HG03432 (cell line): ENCODE measurements at regions not wholly inside any gene's neighbourhood (a gene's known extent, or its start where the extent isn't known, plus 50 kb on each side); places are given as distances from the start of the nearest gene placed in this dataset.
"Not testable (repeated sequence)": the region's sequence is repeated elsewhere in the genome, so short reads cannot be mapped to it uniquely, and the experiment has no call there.

Experiments used
- ATAC-seq: cut with Tn5 transposase; IDR thresholded peaks from one replicate; pipeline ENCODE4 v1.9.1; 2021; ENCODE audit warnings: mild to moderate bottlenecking, moderate library complexity; ENCODE audit not compliant: unreplicated experiment

DNA sequence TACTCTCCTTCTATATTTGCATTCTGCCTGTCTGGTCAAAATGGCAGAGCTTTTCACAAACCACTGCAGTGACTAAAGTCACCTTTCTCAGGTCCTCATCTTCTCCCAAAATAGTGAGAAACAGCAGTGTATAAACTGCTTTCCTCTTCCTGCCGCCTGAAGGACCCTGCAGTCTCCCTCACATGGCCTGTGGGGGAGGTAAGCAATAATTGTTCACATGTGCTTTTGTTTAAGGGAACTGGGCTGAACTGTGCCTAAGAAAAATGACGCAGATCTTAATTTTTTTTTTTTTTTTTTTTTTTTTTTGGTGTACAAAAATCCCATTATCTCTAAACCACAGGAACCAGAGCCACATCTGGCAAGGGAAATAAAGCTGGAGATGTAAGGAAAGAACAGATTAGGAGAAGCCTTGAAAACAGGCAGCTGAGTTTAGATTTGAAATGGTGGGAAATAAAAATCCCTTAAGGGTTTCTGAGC is 131.7 kb upstream of the VLDLR start:
- no peak for ATAC-seq

DNA sequence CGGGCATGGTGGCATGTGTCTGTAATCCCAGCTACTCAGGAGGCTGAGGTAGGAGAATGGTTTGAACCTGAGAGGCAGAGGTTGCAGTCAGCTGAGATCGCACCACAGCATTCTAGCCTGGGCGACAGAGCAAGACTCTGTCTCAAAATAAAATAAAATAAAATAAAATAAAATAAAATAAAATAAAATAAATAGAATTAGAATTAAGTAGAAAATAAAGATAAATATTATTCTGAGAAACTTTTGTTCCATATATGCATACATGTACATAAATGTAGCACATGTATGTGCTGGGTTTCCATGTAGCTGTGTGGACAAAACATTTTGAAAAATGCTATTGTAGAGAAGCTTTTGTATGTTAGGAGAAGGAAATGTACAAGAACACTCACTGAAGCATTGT is 129.4 kb upstream of the VLDLR start:
- ATAC-seq: no peak

DNA sequence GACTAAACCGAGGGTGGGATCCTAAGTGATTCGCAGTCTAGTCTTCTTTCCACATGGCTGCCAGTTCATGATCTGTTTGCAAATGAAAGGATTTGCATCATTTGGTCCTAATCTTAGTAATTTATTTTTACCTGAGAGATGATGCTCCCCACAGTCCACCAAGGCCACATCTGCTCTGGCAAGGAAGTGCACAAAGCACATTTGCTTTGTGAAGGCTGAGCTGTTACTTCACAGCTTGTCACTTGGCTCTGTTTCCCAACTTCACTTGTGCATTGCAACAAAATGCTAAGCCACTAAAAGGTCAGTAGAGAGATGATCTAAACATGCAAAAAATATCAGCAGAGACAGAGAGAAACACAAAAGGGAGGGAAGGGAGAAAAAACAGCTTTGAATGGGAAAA is 128.5 kb upstream of the VLDLR start:
- no peak for ATAC-seq

DNA sequence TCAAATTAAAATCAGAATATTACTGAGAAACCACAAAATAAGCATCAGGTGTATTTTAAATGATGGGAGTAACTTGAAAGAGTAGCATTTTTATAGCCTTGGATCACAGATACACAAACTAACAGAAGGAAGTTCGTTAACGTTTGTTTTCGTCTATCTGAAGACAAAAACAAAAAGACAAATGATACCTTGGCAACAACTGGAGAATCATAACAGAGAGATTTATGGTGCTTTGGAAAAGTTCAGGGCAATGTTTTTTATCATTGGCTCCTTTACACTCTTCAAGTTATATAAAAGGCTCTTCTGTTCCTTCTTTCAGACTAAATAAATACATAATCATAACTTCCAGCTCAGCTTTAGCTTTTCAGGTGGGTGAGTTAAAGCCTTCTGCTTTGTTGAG is 128.1 kb upstream of the VLDLR start:
- no peak for ATAC-seq

DNA sequence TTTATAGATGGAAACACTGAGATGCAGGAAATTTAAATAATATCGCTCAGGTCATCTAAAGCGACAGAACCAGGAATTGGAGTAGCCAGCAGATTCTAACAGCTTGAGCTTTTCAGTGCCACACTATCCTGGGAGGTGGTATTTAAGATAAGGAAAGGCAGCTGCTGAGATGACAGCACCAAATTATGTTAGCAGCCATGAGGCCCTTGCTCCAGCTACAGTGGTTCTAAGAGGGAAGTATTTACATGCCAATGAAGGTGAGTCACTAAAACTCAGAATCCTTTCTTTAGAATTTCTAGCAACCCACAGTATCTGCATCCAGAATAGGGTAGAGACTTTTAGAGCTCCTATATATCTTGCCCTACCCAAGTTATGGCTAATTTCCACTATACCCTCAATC is 127.0 kb upstream of the VLDLR start:
- ATAC-seq: no peak

DNA sequence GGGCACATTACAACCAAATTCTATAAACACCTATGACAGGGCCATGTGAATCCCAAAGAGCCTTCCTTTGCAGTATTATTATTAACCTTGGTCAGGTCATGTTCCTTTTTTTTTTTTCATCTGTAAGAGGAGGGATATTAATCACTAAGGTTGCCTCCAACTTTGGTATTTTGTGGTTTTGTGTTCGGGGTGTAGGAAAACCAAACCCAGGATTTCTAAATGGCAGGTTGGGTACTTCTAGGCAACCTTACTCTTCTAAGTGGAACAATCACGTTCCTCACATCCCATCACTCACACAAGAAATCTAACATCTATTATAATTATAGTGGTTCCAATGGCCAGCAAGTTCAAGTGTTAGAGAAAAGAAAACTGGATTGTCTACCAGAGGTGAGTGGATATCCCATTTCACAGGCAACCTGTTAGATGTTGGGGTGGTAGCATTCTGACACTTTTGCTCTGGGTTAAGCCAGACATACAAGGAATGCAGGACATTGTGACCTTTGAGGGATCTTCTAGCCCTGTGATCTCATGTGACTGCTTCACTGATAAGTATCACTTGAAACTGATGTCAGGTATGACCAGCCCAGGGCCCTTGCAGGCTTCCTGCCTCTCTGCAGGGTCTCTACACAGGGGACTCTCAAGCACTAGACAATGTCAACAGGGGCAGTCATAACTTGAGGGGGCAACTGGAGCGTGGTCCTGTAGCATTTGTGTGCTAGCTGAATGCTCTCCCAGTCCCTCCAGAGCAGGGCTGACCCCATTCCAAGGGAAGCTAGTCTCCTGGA is 126.2 kb upstream of the VLDLR start:
- no peak for ATAC-seq

DNA sequence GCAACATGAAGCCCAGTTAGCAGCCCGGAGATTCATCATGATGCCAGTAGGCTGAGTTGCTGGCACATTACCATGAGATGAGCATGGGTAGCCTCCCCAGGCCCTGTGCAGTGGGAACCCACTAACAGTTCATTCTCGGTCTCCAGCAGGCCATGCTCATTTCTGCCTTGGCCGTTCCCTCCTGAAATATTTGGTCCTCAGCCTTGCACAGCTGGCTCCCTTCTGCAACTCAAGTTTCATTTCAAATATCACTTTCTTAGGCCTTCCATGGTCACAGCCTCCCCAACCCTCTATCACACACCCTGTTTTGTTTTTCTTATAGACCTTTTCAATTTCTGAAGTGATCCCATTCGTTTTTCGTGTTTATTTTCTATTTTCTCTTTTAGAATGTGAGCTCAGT is 125.4 kb upstream of the VLDLR start:
- ATAC-seq: no peak

DNA sequence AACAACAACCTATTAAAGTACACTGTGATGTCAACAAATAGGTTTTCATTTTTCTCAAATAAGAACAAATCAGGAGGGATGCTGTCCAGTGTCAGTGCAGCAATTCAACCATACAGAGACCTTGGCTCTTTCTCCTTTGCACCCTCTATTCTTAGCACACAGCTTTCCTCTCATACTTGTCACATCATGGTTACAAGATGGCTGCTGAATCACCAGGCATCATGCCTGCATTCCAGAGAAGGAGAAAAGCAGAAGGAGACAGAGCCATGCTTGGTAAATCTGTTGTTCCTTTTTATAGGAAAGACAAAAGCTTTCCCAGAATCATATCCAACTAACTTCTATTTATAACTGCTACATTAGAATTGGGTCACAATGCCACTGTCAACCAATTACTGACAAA is 124.7 kb upstream of the VLDLR start:
- no peak for ATAC-seq

DNA sequence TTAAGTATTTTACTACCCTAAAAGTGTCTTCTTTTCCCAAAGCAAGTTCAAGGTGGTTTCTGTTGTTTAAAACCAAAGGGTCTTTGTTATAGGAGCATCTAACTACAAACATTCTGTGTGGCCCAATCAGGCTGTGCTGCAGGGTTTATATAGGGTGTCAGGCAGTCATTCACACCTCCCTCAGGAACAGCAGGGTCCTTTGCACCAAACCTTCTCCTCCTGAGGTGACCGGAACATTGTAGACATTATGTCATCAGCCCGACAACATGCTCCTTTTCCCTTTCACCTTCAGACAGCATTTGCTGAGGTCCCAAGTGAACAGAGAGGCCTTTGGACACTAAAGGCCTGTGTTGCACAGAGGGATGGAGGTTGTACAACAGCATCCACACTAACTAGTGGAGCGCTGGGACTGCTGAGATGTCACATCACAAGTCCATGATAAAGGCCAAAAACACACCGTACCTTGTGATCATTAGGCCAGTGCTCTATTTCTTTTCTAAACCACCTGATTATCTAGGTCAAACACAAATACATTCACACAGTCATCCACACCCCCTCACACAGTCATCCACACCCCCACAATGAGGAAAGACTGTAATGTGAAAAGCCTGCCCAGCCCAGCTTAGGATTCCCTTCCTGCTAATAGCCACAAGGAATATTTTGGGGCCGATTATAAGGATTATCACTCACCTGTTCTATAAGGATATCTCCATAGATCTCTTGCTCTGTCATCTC is 123.8 kb upstream of the VLDLR start:
- no peak for ATAC-seq

DNA sequence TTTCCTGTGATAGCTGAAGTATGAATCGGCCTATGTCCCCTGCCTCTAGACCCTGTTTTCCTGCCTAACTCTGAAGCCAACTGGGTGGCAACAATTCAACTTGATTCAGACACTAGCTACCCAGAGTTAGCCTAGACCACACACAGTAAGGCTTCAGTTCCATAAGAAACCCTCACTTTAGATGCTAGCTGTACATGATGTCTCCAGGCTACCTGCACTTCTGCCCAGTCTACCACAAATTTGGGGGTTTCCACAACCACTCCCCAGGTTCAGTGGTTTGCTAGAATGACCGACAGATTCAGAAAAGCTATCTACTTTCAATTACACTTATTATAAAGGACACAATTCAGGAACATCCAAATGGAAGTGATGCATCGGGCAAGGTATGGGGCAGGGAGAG is 119.4 kb upstream of the VLDLR start:
- ATAC-seq: no peak

DNA sequence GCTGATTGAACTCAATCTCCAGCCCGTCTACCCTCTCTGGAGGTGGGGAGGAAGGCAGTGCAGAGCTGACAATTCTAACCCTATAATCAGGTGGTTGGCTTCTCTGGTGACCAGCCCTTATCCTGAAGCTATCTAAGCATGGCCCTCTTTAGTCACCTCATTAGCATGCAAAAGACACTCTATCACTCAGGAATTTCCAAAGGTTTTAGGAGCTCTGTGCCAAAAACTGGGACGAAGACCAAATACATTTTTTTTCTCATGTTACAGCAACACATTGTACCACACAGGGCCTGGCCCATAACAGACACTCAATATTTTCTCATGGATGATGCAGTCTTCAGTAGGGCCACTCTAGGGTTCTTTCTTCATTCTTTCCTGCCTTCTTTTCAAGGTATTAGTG is 118.8 kb upstream of the VLDLR start:
- ATAC-seq: no peak

DNA sequence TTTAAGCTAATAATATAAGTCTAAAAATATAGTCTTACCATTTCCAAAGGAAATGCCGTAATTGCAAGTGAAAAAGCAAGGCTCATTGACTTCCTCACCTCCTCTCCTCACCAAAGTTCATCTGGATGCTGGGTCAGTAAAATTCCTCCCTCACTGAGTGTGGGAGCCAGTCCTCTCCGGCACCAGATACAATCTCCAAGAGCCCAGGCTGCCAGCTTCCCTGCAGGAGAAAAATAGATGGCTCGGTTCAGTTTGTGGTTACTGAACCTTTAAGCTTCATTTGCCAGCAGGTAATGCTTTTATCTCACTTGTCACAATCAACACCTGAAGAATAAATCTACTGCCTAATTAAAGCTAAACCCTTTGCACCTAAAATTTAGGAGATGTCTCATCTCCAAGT is 115.3 kb upstream of the VLDLR start:
- no peak for ATAC-seq

DNA sequence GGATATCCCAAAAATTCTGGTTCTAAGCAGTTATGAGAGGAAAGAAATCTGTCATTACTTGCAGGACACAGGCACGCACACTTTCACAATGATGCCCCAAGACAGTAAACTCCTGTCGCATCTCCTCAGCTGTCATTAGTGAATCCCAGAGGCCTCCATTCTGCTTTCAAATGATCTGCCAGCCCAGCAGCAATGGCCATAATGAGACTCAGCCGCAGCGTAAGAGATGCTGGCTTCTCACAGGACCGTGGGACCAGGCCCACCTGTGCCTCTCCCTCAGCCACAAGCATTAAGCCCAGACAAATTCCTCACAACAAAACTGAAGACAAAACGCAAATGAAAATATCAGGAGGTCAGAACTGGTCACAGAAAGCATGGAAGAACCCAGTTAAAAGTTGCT is 98.0 kb upstream of the VLDLR start:
- no peak for ATAC-seq

DNA sequence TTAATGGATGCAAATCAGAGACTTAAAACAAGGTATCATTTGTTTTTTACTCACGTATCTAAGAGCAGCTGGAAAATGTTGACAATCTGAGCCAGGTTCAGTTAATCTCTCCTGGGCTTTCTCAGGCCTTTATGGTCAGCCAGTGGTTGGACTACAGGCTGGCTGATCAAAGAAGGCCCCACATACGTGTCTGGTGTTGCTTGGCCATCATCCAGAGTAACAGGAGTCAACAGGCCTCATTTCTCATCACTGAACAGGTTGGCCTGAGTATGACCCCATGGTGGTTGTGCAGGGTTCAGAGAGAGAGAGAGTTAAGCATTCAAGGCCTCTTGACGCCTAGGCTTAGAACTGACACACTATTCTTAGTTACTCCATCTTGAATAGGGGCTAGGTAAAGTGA is 97.0 kb upstream of the VLDLR start:
- no peak for ATAC-seq

DNA sequence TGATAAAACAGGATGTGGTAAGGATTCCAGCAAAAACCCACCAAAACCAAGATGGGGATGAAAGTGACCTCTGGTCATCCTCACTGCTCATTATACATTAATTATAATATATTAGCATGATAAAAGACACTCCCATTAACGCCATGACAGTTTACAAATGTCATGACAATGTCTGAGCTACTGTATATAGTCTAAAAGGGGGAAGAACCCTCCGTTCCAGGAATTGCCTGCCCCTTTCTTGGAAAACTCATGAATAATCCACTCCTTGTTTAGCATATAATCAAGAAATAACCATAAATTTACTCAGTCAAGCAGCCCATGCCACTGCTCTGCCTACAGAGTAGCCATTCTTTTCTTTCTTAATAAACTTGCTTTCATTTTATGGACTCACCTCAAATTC is 96.4 kb upstream of the VLDLR start:
- no peak for ATAC-seq

DNA sequence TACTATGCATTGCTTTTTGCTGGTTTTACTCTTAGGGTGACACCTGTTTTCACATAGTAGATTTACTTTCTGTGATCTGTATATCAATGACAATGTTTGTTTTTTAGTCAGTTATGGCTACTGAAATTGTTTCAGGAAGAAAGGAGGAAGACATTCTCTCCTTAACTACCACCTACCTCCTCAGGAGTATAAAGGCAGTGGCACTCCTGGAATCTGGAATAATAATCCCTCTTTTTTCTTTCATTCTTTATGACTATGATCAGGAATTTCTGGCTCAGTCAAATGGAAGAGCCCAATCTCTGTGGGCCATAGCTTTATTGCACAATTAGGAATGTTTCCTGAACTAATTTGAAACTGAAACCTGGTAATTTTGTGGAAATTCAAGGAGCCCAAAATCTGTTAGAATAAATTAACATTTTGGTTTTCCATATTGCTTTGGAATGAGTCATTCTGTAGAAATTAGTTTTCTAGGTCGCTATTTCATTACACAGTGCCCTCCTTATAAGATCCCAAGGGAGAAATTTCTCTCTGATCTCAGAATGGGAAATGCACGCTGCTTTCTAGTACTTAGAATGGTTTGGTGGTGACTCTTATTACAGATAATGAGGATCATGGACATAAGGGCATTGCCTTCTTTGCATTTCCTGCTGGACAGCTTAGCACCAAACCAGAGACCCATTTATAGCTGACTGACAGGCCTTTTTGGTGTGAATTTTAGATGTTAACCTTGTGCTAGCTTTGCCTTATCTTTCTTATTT is 95.3 kb upstream of the VLDLR start:
- ATAC-seq: no peak

DNA sequence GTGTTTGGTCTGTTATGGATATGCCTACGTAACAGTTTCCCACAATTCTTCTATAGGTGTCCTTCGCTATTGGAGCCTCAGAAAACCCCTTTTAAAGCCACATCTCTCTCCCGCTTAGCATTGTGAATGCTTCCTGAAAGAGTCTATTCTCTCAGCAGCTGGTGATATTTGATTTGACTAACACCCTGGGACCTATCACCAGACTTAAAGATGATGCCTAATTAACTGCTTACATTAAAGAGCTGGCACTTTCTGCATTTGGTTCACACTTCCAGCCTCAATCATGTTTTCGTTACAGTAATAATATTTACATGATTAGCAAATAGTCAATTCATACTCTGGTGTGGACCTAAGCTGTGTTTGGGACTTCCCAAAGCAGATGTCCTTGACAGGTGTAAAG is 90.1 kb upstream of the VLDLR start:
- ATAC-seq: no peak

DNA sequence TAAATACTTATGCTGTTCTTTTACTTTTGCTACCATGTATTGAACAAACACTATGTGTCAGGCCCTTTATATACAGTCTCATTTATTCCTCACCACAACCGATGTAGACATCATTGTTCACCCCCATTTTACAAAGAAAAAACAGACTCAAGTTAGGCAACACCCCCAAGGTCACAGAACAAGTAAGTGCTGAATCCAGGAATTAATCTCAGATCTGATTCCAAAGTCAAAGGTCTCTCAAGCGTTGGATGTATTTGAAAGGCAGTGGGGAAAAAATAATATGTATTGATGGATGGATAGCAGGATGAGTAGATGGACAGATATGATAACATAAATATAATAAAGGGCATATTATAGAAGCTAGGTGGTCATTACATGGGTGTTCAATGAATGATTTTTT is 85.1 kb upstream of the VLDLR start:
- no peak for ATAC-seq

DNA sequence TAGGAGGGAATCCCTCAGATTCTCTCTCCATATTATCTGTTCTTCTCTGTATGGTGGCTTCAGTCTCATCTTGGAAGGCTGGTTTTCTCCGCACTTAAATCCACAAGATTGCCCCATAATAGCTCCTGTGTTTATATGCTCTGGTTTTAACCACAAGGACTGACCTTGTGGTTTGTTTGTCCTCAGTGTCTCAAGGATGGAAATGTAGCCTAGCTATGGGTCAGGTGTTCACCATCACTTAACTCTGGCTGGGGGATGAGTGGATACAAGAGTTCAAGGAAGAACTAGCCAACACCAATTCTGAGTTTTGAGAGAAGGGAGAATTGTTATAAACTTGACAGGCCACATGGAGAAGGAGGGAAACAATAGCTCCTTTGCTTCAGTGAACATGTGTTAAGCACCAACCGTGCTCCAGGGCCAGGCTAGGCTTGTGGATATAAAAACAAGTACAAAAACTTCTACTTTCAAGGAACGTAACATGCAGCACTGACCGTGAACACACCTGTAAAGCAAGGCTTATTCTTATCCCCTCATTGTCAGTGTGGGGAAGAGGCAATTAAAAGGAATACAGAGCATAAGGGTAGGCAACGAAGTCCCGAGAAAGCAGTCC is 75.6 kb upstream of the VLDLR start:
- no peak for ATAC-seq

DNA sequence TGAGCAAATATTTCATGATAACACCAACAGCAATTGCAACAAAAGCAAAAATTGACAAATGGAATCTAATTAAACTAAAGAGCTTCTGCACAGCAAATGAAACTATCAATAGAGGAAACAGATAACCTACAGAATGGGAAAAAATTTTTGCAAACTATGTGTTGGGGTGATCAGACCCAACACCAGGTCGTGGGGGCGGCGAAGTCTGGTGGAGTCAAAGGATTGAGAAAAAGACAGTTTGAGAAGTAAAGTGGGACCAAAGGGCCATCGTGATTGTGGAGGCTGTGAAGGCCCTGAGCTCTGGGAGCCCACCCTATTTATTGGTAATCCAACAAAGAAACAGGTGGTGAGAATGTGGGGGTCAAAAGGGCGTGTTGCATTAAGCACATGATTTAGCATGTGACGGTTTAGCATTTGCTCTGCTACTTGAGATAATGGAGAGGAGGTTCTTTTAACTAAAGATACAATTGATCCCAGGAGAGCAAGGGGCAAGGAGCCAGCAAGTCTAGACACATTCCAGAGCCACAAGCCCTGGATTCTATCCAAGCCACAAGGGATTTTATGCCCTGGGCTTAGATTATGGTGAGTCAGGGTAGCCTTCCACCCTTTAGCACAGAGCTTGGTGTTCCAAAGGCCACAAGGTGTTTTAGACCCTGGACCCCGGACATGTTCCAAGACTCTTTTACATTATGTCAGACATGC is 65.5 kb upstream of the VLDLR start:
- ATAC-seq: not testable (repeated sequence)

DNA sequence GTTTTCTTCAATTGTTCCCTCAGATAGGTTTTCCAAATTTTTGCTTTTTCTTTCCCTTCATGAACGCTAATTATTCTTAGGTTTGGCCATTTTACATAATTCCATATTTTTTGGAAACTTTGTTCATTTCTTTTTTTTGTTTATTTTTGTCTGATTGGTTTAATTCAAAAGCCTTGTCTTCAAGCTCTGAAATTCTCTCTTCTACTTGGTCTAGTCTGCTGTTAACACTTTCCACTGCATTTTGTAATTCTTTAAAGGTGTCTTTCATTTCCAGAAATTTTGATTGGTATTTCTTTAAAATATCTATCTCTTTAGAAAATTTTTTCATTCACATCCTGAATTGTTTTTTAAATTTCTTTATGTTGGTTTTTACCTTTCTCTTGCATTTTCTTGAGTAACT is 63.9 kb upstream of the VLDLR start:
- no peak for ATAC-seq
